Brain microvascular endothelial cell (primary cell): ENCODE measurements at regions not wholly inside any gene's neighbourhood (a gene's known extent, or its start where the extent isn't known, plus 50 kb on each side); places are given as distances from the start of the nearest gene placed in this dataset.

ENCODE experiments used
- DNase-seq: peaks from one replicate; pipeline ENCODE4 v3.0.0-alpha.2; 2020
- H3K27ac ChIP-seq: fragments of 250-450 bp; sonication (Bioruptor Pico); 2 replicates; pipeline ENCODE4 v1.5.1; 2020; ENCODE audit warnings: mild to moderate bottlenecking, moderate library complexity
- H3K27me3 ChIP-seq: fragments of 250-450 bp; sonication (Bioruptor Pico); replicated peaks from 2 replicates; pipeline ENCODE4 v1.5.1; 2020; ENCODE audit warnings: mild to moderate bottlenecking
- H3K36me3 ChIP-seq: fragments of 250-450 bp; sonication (Bioruptor Pico); replicated peaks from 2 replicates; pipeline ENCODE4 v1.5.1; 2020; ENCODE audit warnings: mild to moderate bottlenecking
- H3K4me3 ChIP-seq: 2 replicates; pipeline ENCODE4 v1.5.1; 2011; ENCODE audit warnings: low read depth, mild to moderate bottlenecking, control low read depth, low read length, moderate library complexity
- in situ Hi-C: cut with HindIII; loops from 2 replicates; pipeline ENCODE4 v1.10.0; 2017; ENCODE audit warnings: low sequenced_read_pairs, low pct_ligation_motif_present
- TF ChIP-seq, protein P1 (sequence below): IDR thresholded peaks from 2 replicates; pipeline ENCODE4 v1.5.1; 2011; ENCODE audit warnings: low read depth, mild to moderate bottlenecking, moderate library complexity, low read length, control low read depth, inconsistent platforms; ENCODE audit errors: missing control alignments

DNA sequence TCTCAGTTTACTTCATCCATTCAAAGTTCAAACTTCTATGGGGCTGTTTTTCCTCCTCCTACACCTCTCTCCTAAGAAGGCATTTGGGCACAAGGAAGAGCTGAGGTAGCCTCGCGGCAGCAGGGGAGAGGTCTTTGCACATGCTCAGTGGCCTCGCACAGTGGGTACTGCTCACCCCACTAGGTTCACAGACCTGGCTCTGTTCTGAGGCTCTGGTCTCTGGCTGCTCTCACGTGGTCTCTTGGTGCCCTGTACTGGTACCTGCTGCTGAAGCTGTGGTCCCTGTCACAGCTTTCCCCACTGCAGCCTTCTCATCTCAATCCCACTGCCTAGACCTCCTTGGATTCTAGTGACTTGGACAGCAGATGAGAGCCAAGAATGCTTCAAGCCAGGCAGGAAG is 134.7 kb upstream of the CRY1 start:
- in situ Hi-C loops = no loop called here
- Histone ChIP-seq H3K27ac (no peak overlapping the region), H3K36me3 (no peaks in the 10 kb centered on the region), H3K27me3 (no peaks in the 10 kb centered on the region), H3K4me3 (no peak overlapping the region)
- TF ChIP-seq, protein P1, sequence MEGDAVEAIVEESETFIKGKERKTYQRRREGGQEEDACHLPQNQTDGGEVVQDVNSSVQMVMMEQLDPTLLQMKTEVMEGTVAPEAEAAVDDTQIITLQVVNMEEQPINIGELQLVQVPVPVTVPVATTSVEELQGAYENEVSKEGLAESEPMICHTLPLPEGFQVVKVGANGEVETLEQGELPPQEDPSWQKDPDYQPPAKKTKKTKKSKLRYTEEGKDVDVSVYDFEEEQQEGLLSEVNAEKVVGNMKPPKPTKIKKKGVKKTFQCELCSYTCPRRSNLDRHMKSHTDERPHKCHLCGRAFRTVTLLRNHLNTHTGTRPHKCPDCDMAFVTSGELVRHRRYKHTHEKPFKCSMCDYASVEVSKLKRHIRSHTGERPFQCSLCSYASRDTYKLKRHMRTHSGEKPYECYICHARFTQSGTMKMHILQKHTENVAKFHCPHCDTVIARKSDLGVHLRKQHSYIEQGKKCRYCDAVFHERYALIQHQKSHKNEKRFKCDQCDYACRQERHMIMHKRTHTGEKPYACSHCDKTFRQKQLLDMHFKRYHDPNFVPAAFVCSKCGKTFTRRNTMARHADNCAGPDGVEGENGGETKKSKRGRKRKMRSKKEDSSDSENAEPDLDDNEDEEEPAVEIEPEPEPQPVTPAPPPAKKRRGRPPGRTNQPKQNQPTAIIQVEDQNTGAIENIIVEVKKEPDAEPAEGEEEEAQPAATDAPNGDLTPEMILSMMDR = no peak
- no peak for DNase-seq

DNA sequence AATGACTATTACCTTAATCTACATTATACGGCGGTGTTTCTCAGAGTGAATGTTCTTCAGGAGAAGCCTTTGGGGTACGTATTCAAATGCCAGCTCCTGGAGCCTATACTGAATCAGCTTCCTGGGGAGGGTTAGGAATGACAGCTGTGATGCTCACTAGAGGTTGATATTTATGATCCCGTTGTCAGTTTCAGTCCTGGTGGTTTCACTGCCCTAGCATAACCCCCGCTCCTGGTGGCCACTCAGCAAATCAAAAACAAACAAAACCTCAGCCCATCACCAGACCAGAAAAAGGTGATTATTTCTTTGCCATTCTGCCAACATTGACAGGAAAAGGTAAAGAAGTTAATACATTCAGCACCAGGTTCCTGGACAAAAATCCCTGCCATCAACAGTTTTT is 136.5 kb upstream of the CRY1 start:
- DNase-seq = no peak
- in situ Hi-C loops = no loop called here
- no peaks in the 10 kb centered on the region for H3K36me3 ChIP-seq

DNA sequence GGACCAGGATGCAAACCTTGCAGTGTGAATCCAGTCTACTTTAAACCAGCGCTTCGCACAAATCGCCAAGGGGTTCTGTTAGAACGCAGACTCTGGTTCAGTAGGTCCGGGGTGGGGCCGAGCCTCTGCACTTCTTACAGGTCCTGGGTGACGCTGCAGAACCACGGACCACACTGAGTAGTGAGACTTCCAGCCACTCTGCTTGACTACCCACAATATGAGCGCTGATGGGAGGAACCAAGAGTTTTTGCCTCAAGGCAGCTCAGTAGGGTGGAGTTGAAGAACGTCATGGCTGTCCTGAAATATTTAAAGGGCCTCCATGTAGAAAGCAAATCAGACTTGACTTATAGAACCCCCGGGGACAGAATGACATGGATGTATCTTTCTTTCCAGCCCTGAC is 138.0 kb upstream of the CRY1 start:
- in situ Hi-C loops = no loop called here
- TF ChIP-seq, protein P1 = no peak
- Histone ChIP-seq H3K36me3 (no peaks in the 10 kb centered on the region), H3K27ac (no peak overlapping the region), H3K4me3 (no peak overlapping the region), H3K27me3 (no peaks in the 10 kb centered on the region)
- DNase-seq = no peak

More for the DNA sequence above, 136.5 kb upstream of the CRY1 start:
- TF ChIP-seq, protein P1 = no peak
- no peaks in the 10 kb centered on the region for H3K27me3 ChIP-seq
- H3K27ac ChIP-seq = no peak overlapping the region
- no peak overlapping the region for H3K4me3 ChIP-seq

DNA sequence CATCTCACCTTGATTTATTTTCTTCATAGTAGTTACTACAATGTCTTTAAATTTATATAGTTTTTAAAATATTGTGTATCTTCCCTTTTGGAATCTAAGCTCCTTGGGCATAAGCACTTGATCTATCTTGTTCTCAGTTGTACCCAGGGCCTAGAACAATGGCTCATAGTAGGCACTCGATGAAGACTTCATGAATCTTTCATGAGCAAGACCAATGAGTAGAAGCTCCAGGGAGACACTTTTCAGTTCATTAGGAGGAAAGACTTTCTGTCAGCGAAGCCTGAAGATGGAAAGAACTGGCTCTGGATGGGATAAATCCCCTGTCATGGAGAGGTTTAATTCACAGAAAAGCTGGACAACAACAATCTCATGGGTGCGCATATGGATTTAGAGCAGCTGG is 140.2 kb upstream of the CRY1 start:
- Histone ChIP-seq H3K27me3 (no peaks in the 10 kb centered on the region), H3K4me3 (no peak overlapping the region), H3K27ac (no peak overlapping the region), H3K36me3 (no peaks in the 10 kb centered on the region)
- TF ChIP-seq, protein P1 = no peak
- in situ Hi-C loops = no loop called here
- no peak for DNase-seq

DNA sequence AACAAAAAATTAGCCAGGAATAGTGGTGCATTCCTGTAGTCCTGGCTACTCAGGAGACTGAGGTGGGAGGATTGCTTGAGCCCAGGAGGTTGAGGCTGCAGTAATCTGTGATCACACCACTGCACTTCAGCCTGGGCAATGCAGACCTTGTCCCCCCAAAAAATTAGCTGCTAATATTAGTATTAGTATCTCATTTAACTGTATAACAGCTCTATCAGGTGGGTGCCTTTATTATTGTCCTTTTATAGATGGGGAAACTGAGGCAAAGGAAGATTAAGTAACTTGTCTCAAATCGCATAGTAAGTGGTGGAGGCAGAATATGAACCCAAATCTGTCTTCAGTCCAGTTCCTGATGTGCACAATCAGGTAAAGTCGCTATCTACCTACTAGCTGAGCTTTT is 142.3 kb upstream of the CRY1 start:
- Histone ChIP-seq H3K36me3 (no peaks in the 10 kb centered on the region), H3K4me3 (no peak overlapping the region), H3K27ac (no peak overlapping the region), H3K27me3 (no peaks in the 10 kb centered on the region)
- TF ChIP-seq, protein P1 = no peak
- no peak for DNase-seq
- in situ Hi-C loops = no loop called here

DNA sequence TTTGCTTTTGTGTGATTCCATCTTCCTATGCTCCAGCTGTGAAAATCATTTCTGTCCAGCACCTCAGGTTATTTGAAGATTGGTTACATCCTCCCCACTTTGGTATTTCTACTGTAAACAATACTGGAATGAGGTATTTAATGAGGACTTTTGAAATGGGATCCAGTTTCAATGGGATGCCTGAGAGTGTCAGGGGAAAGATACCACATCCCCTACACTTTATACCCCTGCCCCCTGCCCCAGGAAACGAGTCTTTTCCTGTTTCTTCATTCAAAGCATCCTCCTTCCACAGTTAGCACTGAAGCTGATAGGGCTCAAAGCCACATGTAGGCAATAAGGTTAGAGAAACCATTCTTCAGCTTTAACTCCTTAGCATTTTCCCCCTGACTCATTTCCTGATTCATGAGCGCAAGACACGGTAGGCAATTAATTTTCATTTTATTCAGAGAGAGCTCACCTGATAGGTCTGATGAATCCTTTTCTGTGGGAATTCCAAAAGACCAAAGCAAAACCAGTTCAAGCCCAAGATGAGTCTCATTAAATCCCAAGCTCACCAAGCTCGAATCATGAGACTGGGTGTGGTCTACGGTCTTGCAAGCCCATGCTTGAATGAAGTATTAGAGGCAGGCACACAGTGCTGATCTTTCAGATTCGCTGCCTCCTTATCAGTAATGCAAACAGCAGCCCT is 143.6 kb upstream of the CRY1 start:
- in situ Hi-C loops = no loop called here
- TF ChIP-seq, protein P1 = no peak
- no peak overlapping the region for H3K27ac ChIP-seq
- H3K27me3 ChIP-seq = no peaks in the 10 kb centered on the region
- H3K36me3 ChIP-seq = no peaks in the 10 kb centered on the region
- no peak overlapping the region for H3K4me3 ChIP-seq
- no peak for DNase-seq
